ENCODE measurements at regions not wholly inside any gene's neighbourhood (a gene's known extent, or its start where the extent isn't known, plus 50 kb on each side); places are given as distances from the start of the nearest gene placed in this dataset.

DNA sequence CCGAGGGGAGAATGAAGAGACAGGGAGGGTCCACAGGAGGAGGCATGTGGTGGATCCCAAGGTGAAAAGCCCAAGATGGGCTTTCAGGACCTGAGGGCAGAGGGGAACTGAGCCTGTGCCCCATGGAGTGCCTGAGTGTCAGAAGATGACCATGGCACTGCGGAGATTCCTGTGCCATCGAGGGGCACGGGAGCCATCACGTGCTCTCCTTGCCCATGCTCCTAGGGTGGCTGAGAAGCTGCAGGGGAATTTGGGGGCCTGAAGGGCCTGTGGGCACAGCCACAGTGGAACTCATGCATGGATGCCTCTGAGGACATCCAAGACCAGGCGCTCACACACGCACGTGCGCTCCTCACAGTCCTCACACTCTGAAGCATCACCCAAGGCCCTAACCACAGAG is 56.1 kb upstream of the GLI2 start:
- H3K9me3 ChIP-seq (ENCODE audit: control insufficient read depth in 2 of 3, insufficient read depth in 1 of 3, low read length in 3 of 3) = no peaks in the 10 kb centered on the region
- no peak overlapping the region for H3K4me3 ChIP-seq (ENCODE audit: low read length in 3 of 3)
- H3K27me3 ChIP-seq (ENCODE audit: control insufficient read depth, insufficient read depth, low read length) = peaks cover 7% of the 10 kb centered on the region
- no peaks in the 10 kb centered on the region for H3K36me3 ChIP-seq (ENCODE audit: control insufficient read depth in 2 of 3, insufficient read depth in 3 of 3, low read length in 3 of 3)
- TF ChIP-seq, protein P1, sequence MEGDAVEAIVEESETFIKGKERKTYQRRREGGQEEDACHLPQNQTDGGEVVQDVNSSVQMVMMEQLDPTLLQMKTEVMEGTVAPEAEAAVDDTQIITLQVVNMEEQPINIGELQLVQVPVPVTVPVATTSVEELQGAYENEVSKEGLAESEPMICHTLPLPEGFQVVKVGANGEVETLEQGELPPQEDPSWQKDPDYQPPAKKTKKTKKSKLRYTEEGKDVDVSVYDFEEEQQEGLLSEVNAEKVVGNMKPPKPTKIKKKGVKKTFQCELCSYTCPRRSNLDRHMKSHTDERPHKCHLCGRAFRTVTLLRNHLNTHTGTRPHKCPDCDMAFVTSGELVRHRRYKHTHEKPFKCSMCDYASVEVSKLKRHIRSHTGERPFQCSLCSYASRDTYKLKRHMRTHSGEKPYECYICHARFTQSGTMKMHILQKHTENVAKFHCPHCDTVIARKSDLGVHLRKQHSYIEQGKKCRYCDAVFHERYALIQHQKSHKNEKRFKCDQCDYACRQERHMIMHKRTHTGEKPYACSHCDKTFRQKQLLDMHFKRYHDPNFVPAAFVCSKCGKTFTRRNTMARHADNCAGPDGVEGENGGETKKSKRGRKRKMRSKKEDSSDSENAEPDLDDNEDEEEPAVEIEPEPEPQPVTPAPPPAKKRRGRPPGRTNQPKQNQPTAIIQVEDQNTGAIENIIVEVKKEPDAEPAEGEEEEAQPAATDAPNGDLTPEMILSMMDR (IDR thresholded peaks at IDR 0.05; ENCODE audit: borderline replicate concordance, extremely low read depth, insufficient read depth) = no peak
- FAIRE-seq (no peak), DNase-seq (no peak)
- intact Hi-C loops (cut with DNase I) = no loop called here
- no peak overlapping the region for H3K9ac ChIP-seq (ENCODE audit: low read length in 3 of 3)
- peaks cover 0 to 3% (median 0%) of the 10 kb centered on the region in 3 donors for H3K4me1 ChIP-seq (ENCODE audit: control insufficient read depth in 2 of 3, insufficient read depth in 2 of 3, low read depth in 1 of 3, low read length in 3 of 3)
- no peak overlapping the region for H3K27ac ChIP-seq (ENCODE audit: low read depth in 2 of 2, low read length in 2 of 2)

DNA sequence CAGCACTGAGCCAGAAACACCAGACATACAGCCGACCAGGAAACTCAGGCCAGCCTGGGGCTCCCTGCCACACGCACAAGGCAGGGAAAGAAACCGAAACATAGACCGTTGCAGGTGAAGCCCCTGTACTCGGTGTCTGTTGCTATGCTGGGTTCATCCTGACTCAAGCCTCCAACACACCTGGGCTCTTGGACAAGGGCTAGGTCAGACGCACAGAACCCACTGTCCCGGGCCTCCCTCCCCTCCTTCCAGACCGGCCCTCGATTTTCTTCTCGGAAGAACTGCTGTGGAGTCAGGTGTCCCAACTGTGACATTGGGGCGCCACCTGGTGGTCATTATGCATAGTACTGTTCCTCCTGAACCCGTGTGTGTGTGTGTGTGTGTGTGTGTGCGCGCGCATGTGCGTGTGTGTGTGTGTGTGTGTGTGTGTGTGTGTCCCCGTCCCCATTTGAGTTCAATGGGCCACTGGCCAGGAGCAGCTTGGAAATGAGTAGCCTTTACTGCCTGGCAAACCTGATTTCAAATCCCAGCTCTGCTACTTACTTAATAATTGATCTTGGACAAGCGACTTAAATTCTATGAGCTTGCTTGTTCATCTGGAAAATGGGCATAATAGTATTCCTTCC is 55.4 kb upstream of the GLI2 start:
- H3K9ac ChIP-seq (ENCODE audit: low read length in 3 of 3) = peak overlapping the region in 1 of 3 donors; percentile 48
- intact Hi-C loops (cut with DNase I) = loop anchor here (5.0 kb wide), 1 partner anchor 338 kb away; no protein-coding TSS in a partner anchor
- H3K27me3 ChIP-seq (ENCODE audit: control insufficient read depth, insufficient read depth, low read length) = peaks cover 7% of the 10 kb centered on the region
- no peak overlapping the region for H3K27ac ChIP-seq (ENCODE audit: low read depth in 2 of 2, low read length in 2 of 2)
- H3K9me3 ChIP-seq (ENCODE audit: control insufficient read depth in 2 of 3, insufficient read depth in 1 of 3, low read length in 3 of 3) = no peaks in the 10 kb centered on the region
- TF ChIP-seq, protein P1 (IDR thresholded peaks at IDR 0.05; ENCODE audit: borderline replicate concordance, extremely low read depth, insufficient read depth) = peak; percentile 88
- peaks cover 0 to 3% (median 0%) of the 10 kb centered on the region in 3 donors for H3K4me1 ChIP-seq (ENCODE audit: control insufficient read depth in 2 of 3, insufficient read depth in 2 of 3, low read depth in 1 of 3, low read length in 3 of 3)
- no peak overlapping the region for H3K4me3 ChIP-seq (ENCODE audit: low read length in 3 of 3)
- FAIRE-seq = no peak
- DNase-seq = peak; percentile 87 to 94 (median 90)
- no peaks in the 10 kb centered on the region for H3K36me3 ChIP-seq (ENCODE audit: control insufficient read depth in 2 of 3, insufficient read depth in 3 of 3, low read length in 3 of 3)

DNA sequence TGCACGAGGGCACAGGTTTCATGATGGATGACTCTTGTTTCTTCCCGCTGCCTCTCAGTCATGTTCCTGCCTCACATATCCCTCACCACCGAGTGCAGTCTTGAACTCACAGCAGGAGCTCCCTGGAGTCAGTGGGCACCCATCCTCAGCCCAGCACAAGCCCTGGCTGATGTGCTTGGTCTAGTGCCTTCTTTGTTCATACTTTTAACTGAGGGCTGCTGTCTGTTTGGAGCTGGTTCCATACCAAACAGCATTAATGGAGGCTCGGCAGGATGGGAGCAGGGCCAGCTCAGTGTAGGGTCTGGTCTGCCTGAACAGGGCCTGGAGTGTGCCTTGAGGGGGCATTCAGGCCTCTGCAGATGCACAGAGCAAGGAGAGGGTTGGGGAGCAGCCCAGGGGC is 54.5 kb upstream of the GLI2 start:
- H3K4me3 ChIP-seq (ENCODE audit: low read length in 3 of 3) = no peak overlapping the region
- no peak for DNase-seq
- no peak overlapping the region for H3K9ac ChIP-seq (ENCODE audit: low read length in 3 of 3)
- FAIRE-seq = no peak
- intact Hi-C loops (cut with DNase I) = loop anchor here (5.0 kb wide), 1 partner anchor 339 kb away; no protein-coding TSS in a partner anchor
- H3K27me3 ChIP-seq (ENCODE audit: control insufficient read depth, insufficient read depth, low read length) = peaks cover 7% of the 10 kb centered on the region
- no peaks in the 10 kb centered on the region for H3K9me3 ChIP-seq (ENCODE audit: control insufficient read depth in 2 of 3, insufficient read depth in 1 of 3, low read length in 3 of 3)
- peaks cover 0 to 3% (median 0%) of the 10 kb centered on the region in 3 donors for H3K4me1 ChIP-seq (ENCODE audit: control insufficient read depth in 2 of 3, insufficient read depth in 2 of 3, low read depth in 1 of 3, low read length in 3 of 3)
- TF ChIP-seq, protein P1 (IDR thresholded peaks at IDR 0.05; ENCODE audit: borderline replicate concordance, extremely low read depth, insufficient read depth) = no peak
- no peak overlapping the region for H3K27ac ChIP-seq (ENCODE audit: low read depth in 2 of 2, low read length in 2 of 2)
- no peaks in the 10 kb centered on the region for H3K36me3 ChIP-seq (ENCODE audit: control insufficient read depth in 2 of 3, insufficient read depth in 3 of 3, low read length in 3 of 3)

Data from kidney (tissue), 13 donors.